MCF 10A (cell line): ENCODE measurements at regions not wholly inside any gene's neighbourhood (a gene's known extent, or its start where the extent isn't known, plus 50 kb on each side); places are given as distances from the start of the nearest gene placed in this dataset.
A peak's percentile ranks its signal among the peaks of the same experiment; 100 is the strongest.

Experiments
- BruUV-seq: library from RNA; stranded (reverse); fragments of 400-500 nt; replicated peaks from 2 replicates; lab custom pipeline; 2021; lab: Mats Ljungman, UMichigan
- CTCF ChIA-PET: fragments of 300-600 bp; sonication (Branson Sonifier 250); formaldehyde crosslinking; extraction: SDS; loops from one replicate; lab custom pipeline; 2021; ENCODE audit warnings: antibody characterized with exemption, inconsistent platforms; lab: Yijun Ruan, JAX
- POLR2A ChIA-PET: fragments of 300-600, 350-650 bp; sonication (Branson Sonifier 250); formaldehyde crosslinking; extraction: SDS; loops from one replicate; lab custom pipeline; 2020; ENCODE audit warnings: antibody characterized with exemption, inconsistent platforms; lab: Yijun Ruan, JAX
- DNase-seq: peaks from one replicate; pipeline ENCODE4 v3.0.0-alpha.2; 2018; ENCODE audit not compliant: unreplicated experiment
- H3K27ac Mint-ChIP-seq: one replicate; pipeline ENCODE4 v1.8.0; 2022; ENCODE audit warnings: mild to moderate bottlenecking, low read depth, mixed read lengths; ENCODE audit not compliant: unreplicated experiment
- H3K27me3 Mint-ChIP-seq: one replicate; pipeline ENCODE4 v1.8.0; 2022; ENCODE audit warnings: mixed read lengths; ENCODE audit not compliant: insufficient read depth, unreplicated experiment
- H3K36me3 Mint-ChIP-seq: one replicate; pipeline ENCODE4 v1.8.0; 2022; ENCODE audit warnings: mild to moderate bottlenecking, moderate library complexity, mixed read lengths; ENCODE audit not compliant: insufficient read depth, unreplicated experiment
- H3K4me1 Mint-ChIP-seq: one replicate; pipeline ENCODE4 v1.8.0; 2022; ENCODE audit warnings: mixed read lengths; ENCODE audit not compliant: insufficient read depth, unreplicated experiment
- H3K4me3 Mint-ChIP-seq: one replicate; pipeline ENCODE4 v1.8.0; 2022; ENCODE audit warnings: mild to moderate bottlenecking, moderate library complexity, mixed read lengths; ENCODE audit not compliant: unreplicated experiment
- H3K9me3 Mint-ChIP-seq: one replicate; pipeline ENCODE4 v1.8.0; 2022; ENCODE audit warnings: mixed read lengths; ENCODE audit not compliant: unreplicated experiment
- CTCF ChIP-seq: fragments of 200-600 bp; IDR thresholded peaks from one replicate; pipeline ENCODE4 v1.8.0; 2022; ENCODE audit warnings: antibody characterized with exemption, mild to moderate bottlenecking; ENCODE audit not compliant: unreplicated experiment
- intact Hi-C: fragments of 100-400 bp; cut with micrococcal nuclease; formaldehyde crosslinking; loops from 2 replicates; pipeline ENCODE4 v1.14.1; 2022

- H3K36me3 Mint-ChIP-seq = no peaks in the 10 kb centered on the region
- BruUV-seq = no TSS peak
- intact Hi-C loops = loop anchor here (10.0 kb wide), 3 partner anchors 476 to 1466 kb away; no protein-coding TSS in a partner anchor
- no peaks in the 10 kb centered on the region for H3K9me3 Mint-ChIP-seq
- H3K4me1 Mint-ChIP-seq = peaks cover 15% of the 10 kb centered on the region
- POLR2A ChIA-PET = interaction anchor here (0.6 kb wide), 1 partner anchor 449 kb away, joined by 3 read pairs; no protein-coding TSS in a partner anchor
- no peak for DNase-seq
- no peaks in the 10 kb centered on the region for H3K27me3 Mint-ChIP-seq
- H3K4me3 Mint-ChIP-seq = no peak overlapping the region
- H3K27ac Mint-ChIP-seq = no peak overlapping the region
- no peak for TF ChIP-seq CTCF
- CTCF ChIA-PET = interaction anchor here (0.8 kb wide), 1 partner anchor 451 kb away, joined by 3 read pairs; no protein-coding TSS in a partner anchor
These were observed 538.8 kb downstream of the HACE1 start for GRCh38 chr6:104320896-104321295.

- H3K27me3 Mint-ChIP-seq = no peaks in the 10 kb centered on the region
- peak; percentile 20 for DNase-seq
- POLR2A ChIA-PET = no interaction called here
- no peaks in the 10 kb centered on the region for H3K4me1 Mint-ChIP-seq
- intact Hi-C loops = no loop called here
- H3K27ac Mint-ChIP-seq = no peak overlapping the region
- H3K4me3 Mint-ChIP-seq = no peak overlapping the region
- no TSS peak for BruUV-seq
- H3K36me3 Mint-ChIP-seq = no peaks in the 10 kb centered on the region
- no peaks in the 10 kb centered on the region for H3K9me3 Mint-ChIP-seq
- no peak for TF ChIP-seq CTCF
- CTCF ChIA-PET = interaction anchor here (0.6 to 1.1 kb wide), 5 partner anchors 11 to 160 kb away, joined by 3 to 6 read pairs (median 3); no protein-coding TSS in a partner anchor
These were observed 546.9 kb downstream of the HACE1 start for GRCh38 chr6:104312851-104313250.

GRCh38 chr6:104306211-104306610, 553.5 kb downstream of the HACE1 start:
- DNase-seq = peak; percentile 18
- Mint-ChIP-seq H3K4me3 (no peak overlapping the region), H3K4me1 (peaks cover 6% of the 10 kb centered on the region), H3K9me3 (no peaks in the 10 kb centered on the region), H3K36me3 (no peaks in the 10 kb centered on the region), H3K27ac (no peak overlapping the region), H3K27me3 (no peaks in the 10 kb centered on the region)
- intact Hi-C loops = no loop called here
- no peak for TF ChIP-seq CTCF
- BruUV-seq = no TSS peak
- CTCF ChIA-PET = interaction anchor here (0.6 to 1.6 kb wide), 2 partner anchors 20 to 31 kb away, joined by 3 to 7 read pairs; no protein-coding TSS in a partner anchor
- POLR2A ChIA-PET = interaction anchor here (0.6 kb wide), 1 partner anchor 801 kb away, joined by 4 read pairs; no protein-coding TSS in a partner anchor

GRCh38 chr6:104305206-104305605, 554.5 kb downstream of the HACE1 start:
- no TSS peak for BruUV-seq

More at GRCh38 chr6:104305206-104305605, 554.5 kb downstream of the HACE1 start:
- Mint-ChIP-seq H3K36me3 (no peaks in the 10 kb centered on the region), H3K27ac (no peak overlapping the region), H3K4me1 (peaks cover 6% of the 10 kb centered on the region), H3K4me3 (no peak overlapping the region), H3K27me3 (no peaks in the 10 kb centered on the region), H3K9me3 (no peaks in the 10 kb centered on the region)
- no peak for TF ChIP-seq CTCF
- POLR2A ChIA-PET = no interaction called here
- intact Hi-C loops = no loop called here
- no peak for DNase-seq
- CTCF ChIA-PET = no interaction called here
